Parathyroid adenoma (tissue), 2 donors: ENCODE measurements at regions not wholly inside any gene's neighbourhood (a gene's known extent, or its start where the extent isn't known, plus 50 kb on each side); places are given as distances from the start of the nearest gene placed in this dataset.

ENCODE experiments used
- H2AFZ ChIP-seq: fragments of 300-600 bp; sonication (generic); one replicate; pipeline ENCODE4 v1.7.0; 2017; ENCODE audit warnings: antibody characterized with exemption, mild to moderate bottlenecking
- H3K27ac ChIP-seq: fragments of 300-600 bp; sonication (generic); one replicate; pipeline ENCODE4 v1.7.0; 2017
- H3K27me3 ChIP-seq: fragments of 300-600 bp; sonication (generic); one replicate; pipeline ENCODE4 v1.7.0; 2017; ENCODE audit warnings: low read length; ENCODE audit not compliant: control insufficient read depth, insufficient read depth
- H3K36me3 ChIP-seq: fragments of 300-600 bp; sonication (generic); one replicate; pipeline ENCODE4 v1.7.0; 2017; ENCODE audit warnings: low read length; ENCODE audit not compliant: control insufficient read depth, insufficient read depth
- H3K4me1 ChIP-seq: fragments of 300-600 bp; sonication (generic); one replicate; pipeline ENCODE4 v1.7.0; 2017; ENCODE audit warnings: control low read depth
- H3K4me2 ChIP-seq: fragments of 300-600 bp; sonication (generic); one replicate; pipeline ENCODE4 v1.7.0; 2017; ENCODE audit warnings: low read length
- H3K4me3 ChIP-seq: fragments of 300-600 bp; sonication (generic); one replicate; pipeline ENCODE4 v1.7.0; 2017; ENCODE audit warnings: low read depth, low read length
- H3K79me2 ChIP-seq: fragments of 300-600 bp; sonication (generic); one replicate; pipeline ENCODE4 v1.7.0; 2017; ENCODE audit warnings: control low read depth
- H3K9ac ChIP-seq: fragments of 300-600 bp; sonication (generic); one replicate; pipeline ENCODE4 v1.7.0; 2017; ENCODE audit warnings: mild to moderate bottlenecking
- H3K9me3 ChIP-seq: fragments of 300-600 bp; sonication (generic); one replicate; pipeline ENCODE4 v1.7.0; 2017; ENCODE audit warnings: low read length; ENCODE audit not compliant: control insufficient read depth
- CTCF ChIP-seq: fragments of 300-600 bp; sonication (generic); IDR thresholded peaks from one replicate; pipeline ENCODE4 v1.7.0; 2017; ENCODE audit warnings: antibody characterized with exemption, mild to moderate bottlenecking
- donor health status: primary hyperparathyroidism.

- Histone ChIP-seq H3K9ac (no peak overlapping the region), H3K27me3 (no peaks in the 10 kb centered on the region), H3K27ac (no peak overlapping the region), H3K4me1 (no peaks in the 10 kb centered on the region), H3K36me3 (no peaks in the 10 kb centered on the region), H3K4me3 (no peak overlapping the region), H3K79me2 (no peaks in the 10 kb centered on the region), H3K9me3 (no peaks in the 10 kb centered on the region), H2AFZ (no peak overlapping the region), H3K4me2 (no peak overlapping the region)
- TF ChIP-seq CTCF = no peak
Measured at GRCh38 chr2:6769346-6769745, 96.4 kb downstream of the CMPK2 start.

- Histone ChIP-seq H3K4me3 (no peak overlapping the region), H3K27me3 (no peaks in the 10 kb centered on the region), H3K9me3 (no peaks in the 10 kb centered on the region), H2AFZ (no peak overlapping the region), H3K27ac (no peak overlapping the region), H3K36me3 (no peaks in the 10 kb centered on the region), H3K4me1 (no peaks in the 10 kb centered on the region), H3K4me2 (no peak overlapping the region), H3K79me2 (no peaks in the 10 kb centered on the region), H3K9ac (no peak overlapping the region)
- no peak for TF ChIP-seq CTCF
Measured at GRCh38 chr2:6770006-6770405, 95.7 kb downstream of the CMPK2 start.

DNA sequence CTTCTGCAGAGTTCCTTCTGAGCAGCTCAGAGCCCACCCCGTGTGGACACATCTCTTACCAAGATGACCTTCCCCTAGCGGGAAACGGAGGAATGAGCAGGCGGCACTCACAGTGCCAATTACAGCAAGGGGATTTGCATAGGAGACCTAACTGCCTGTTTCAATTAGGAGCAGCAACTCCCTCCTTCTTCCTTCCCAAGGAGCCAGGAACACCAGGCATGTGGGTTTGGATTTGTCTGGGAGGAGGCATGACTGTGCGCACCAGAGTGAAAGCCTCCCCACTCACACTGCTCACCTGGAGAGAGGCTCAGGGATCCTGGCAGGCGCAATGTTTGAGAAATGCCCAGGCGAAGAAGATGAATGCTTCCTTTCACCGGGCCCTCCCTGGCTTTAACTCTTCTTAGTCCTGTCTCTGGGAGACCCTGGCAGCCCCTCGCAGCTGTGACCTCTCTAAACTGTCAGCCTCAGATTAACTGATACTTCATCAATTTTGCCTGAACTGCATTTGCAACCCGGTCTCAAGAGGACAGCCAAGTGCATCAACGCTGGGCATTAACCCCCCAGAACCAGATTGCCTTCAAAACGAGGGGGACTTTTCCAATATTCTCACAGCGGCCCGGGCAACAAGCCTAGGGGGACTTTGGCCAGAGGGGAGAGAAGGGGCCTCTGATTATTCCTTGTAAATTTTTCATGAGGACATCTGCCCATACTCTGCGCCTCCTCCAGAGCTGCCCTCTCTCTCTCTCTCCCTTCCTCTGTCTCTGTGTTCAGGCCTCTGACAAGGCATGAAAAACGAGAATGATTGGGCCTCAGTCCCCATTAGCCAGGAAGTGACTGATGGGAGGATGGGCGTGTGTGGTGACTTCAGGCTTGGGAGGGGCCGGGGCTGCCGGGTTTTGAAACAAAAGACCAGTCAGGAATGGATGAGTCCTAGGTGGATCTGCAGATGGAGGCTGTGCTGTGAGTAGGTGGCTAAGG, 93.8 kb downstream of the CMPK2 start:
- H2AFZ ChIP-seq = no peak overlapping the region
- no peaks in the 10 kb centered on the region for H3K36me3 ChIP-seq
- H3K27me3 ChIP-seq = no peaks in the 10 kb centered on the region
- no peaks in the 10 kb centered on the region for H3K79me2 ChIP-seq
- H3K9me3 ChIP-seq = no peaks in the 10 kb centered on the region
- no peak overlapping the region for H3K4me3 ChIP-seq
- no peak overlapping the region for H3K4me2 ChIP-seq
- no peak overlapping the region for H3K9ac ChIP-seq
- H3K27ac ChIP-seq = no peak overlapping the region
- no peaks in the 10 kb centered on the region for H3K4me1 ChIP-seq
- TF ChIP-seq CTCF = no peak

DNA sequence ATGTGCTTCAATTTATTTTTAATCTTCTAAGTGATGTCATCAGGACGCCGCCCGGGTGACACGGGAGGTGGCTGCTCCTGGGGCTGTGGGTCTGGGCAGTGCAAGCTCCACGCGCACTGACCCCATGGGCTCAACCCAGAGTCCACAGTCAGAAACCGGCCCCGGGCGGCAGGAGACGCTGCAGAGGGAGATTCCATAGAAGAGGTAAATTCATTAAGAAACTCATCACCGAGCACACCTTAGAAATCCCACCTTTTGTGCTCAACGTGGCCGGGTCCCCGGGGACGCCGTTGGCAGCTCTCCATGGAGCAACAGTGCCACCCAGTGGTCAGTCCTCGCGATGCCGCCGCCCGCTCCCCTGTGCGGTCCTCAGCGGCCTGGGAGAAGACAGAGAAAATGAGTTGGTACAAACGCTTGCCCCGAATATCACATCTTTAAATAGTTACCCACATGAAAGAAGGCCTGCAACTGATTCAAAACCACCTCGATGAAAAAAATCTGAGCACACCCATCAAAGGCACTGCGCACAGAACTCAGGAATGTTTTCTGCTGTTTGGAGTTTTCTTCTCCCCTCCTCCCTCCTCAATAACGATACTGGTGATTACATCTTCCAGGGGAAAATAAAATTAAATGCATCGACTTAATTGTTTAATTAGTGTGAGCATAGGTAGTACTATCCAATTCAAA, 92.6 kb downstream of the CMPK2 start:
- peak; percentile 90 for TF ChIP-seq CTCF
- Histone ChIP-seq H3K27me3 (no peaks in the 10 kb centered on the region), H3K9me3 (no peaks in the 10 kb centered on the region), H3K4me2 (peak overlapping the region; percentile 57), H2AFZ (peak overlapping the region; percentile 25), H3K79me2 (no peaks in the 10 kb centered on the region), H3K27ac (no peak overlapping the region), H3K4me3 (peak overlapping the region; percentile 19), H3K4me1 (no peaks in the 10 kb centered on the region), H3K9ac (no peak overlapping the region), H3K36me3 (no peaks in the 10 kb centered on the region)
